K562 (cell line): ENCODE measurements at regions not wholly inside any gene's neighbourhood (a gene's known extent, or its start where the extent isn't known, plus 50 kb on each side); places are given as distances from the start of the nearest gene placed in this dataset.

Experiments used
- ATAC-seq: fragments of 200-7000 bp; cut with Tn5 transposase; 3 replicates; pipeline ENCODE4 v1.9.1; 2020; ENCODE audit warnings: moderate library complexity
- BruUV-seq: library from RNA; stranded (reverse); fragments of 400-500 nt; replicated peaks from 2 replicates; lab custom pipeline; 2021; lab: Mats Ljungman, UMichigan
- CTCF ChIA-PET: fragments of 300-600 bp; formaldehyde crosslinking; extraction: SDS; loops from one replicate; lab custom pipeline; 2021; ENCODE audit warnings: low intra/inter-chr PET ratio; lab: Yijun Ruan, JAX
- POLR2A ChIA-PET: fragments of 300-600, 350-650 bp; sonication (Branson Sonifier 250); formaldehyde crosslinking; extraction: SDS; loops from one replicate; lab custom pipeline; 2021; ENCODE audit warnings: antibody characterized with exemption, inconsistent platforms; lab: Yijun Ruan, JAX
- DNase-seq, 4 experiments: peaks; one replicate each; pipeline versions ENCODE4 v3.0.0 to v3.0.0-alpha.2; 2011 to 2018; ENCODE audit warnings: low spot score in 3 of 4, mixed read lengths in 3 of 4; ENCODE audit errors: extremely low read depth in 1 of 4
- FAIRE-seq: peaks from 2 replicates; lab custom pipeline; 2011; peaks lifted over from hg19 to GRCh38; lab: Jason Lieb, UNC
- H2AFZ ChIP-seq: 2 replicates; pipeline ENCODE4 v1.6.0; 2011; ENCODE audit warnings: low read depth, low read length, control low read depth, inconsistent platforms
- H3K27ac ChIP-seq: fragments of 200-600 bp; 3 replicates; pipeline ENCODE4 v1.8.0; 2011; ENCODE audit warnings: low read depth, mild to moderate bottlenecking, control low read depth, inconsistent platforms, low read length, moderate library complexity, mixed read lengths; ENCODE audit errors: extremely low read depth
- H3K27me3 ChIP-seq, 2 experiments: fragments of 300-600 bp in 1 of 2; 2 replicates in 1 of 2; 3 replicates in 1 of 2; pipeline versions ENCODE4 v1.6.0 to v1.8.0; 2011; ENCODE audit warnings: inconsistent platforms in 2 of 2, low read length in 2 of 2, mild to moderate bottlenecking in 1 of 2, mixed read lengths in 1 of 2, moderate library complexity in 1 of 2; ENCODE audit not compliant: control insufficient read depth in 2 of 2, insufficient read depth in 2 of 2
- H3K36me3 ChIP-seq: fragments of 300-600 bp; 3 replicates; pipeline ENCODE4 v1.8.0; 2011; ENCODE audit warnings: mild to moderate bottlenecking, low read length, inconsistent platforms; ENCODE audit not compliant: control insufficient read depth, insufficient read depth
- H3K4me1 ChIP-seq, 2 experiments: fragments of 200-600 bp in 1 of 2; replicated peaks in 1 of 2; 2 replicates in 1 of 2; 3 replicates in 1 of 2; pipeline versions ENCODE4 v1.5.1 to v1.8.0; 2011; ENCODE audit warnings: inconsistent platforms in 2 of 2, low read length in 2 of 2, mild to moderate bottlenecking in 1 of 2, mixed read lengths in 1 of 2, moderate library complexity in 1 of 2; ENCODE audit not compliant: control insufficient read depth in 2 of 2, insufficient read depth in 2 of 2
- H3K4me2 ChIP-seq: 2 replicates; pipeline ENCODE4 v1.6.1; 2011; ENCODE audit warnings: low read length, control low read depth, inconsistent platforms, mixed read lengths; ENCODE audit not compliant: insufficient read depth
- H3K4me3 ChIP-seq: fragments of 200-600 bp; sonication (generic), shearing (Covaris generic); 2 replicates; pipeline ENCODE4 v1.5.1; 2016; ENCODE audit warnings: control low read depth, inconsistent platforms
- H3K79me2 ChIP-seq: fragments of 200-600 bp; 3 replicates; pipeline ENCODE4 v1.8.0; 2011; ENCODE audit warnings: low read length, inconsistent platforms; ENCODE audit not compliant: control insufficient read depth, insufficient read depth
- H3K9ac ChIP-seq, 2 experiments: 2 replicates each; pipeline versions ENCODE4 v1.6.0 to v1.6.1; 2011; ENCODE audit warnings: low read depth in 2 of 2, low read length in 2 of 2, control low read depth in 1 of 2, inconsistent platforms in 1 of 2, mild to moderate bottlenecking in 1 of 2, mixed read lengths in 1 of 2; ENCODE audit not compliant: insufficient read depth in 1 of 2
- H3K9me1 ChIP-seq: one replicate; pipeline ENCODE4 v1.6.0; 2011; ENCODE audit warnings: inconsistent platforms, mild to moderate bottlenecking, low read length, moderate library complexity; ENCODE audit not compliant: control insufficient read depth, insufficient read depth
- H3K9me3 ChIP-seq: replicated peaks from 2 replicates; pipeline ENCODE4 v1.5.1; 2011; ENCODE audit warnings: low read depth, low read length, inconsistent platforms; ENCODE audit not compliant: control insufficient read depth, insufficient read depth
- H4K20me1 ChIP-seq: replicated peaks from 2 replicates; pipeline ENCODE4 v1.6.1; 2011; ENCODE audit warnings: low read length, inconsistent platforms, mixed read lengths; ENCODE audit not compliant: control insufficient read depth, insufficient read depth
- ARID2 ChIP-seq: fragments of 450-650 bp; IDR thresholded peaks from 2 replicates; pipeline ENCODE4 v1.6.1; 2017; ENCODE audit warnings: antibody characterized with exemption, mild to moderate bottlenecking
- ATF7 ChIP-seq: fragments of 450-650 bp; IDR thresholded peaks from 2 replicates; pipeline ENCODE4 v1.7.1; 2014; ENCODE audit warnings: mild to moderate bottlenecking, moderate library complexity
- BMI1 ChIP-seq: fragments of 150-350 bp; IDR thresholded peaks from 2 replicates; pipeline ENCODE4 v1.6.1; 2014; ENCODE audit warnings: low read length
- CHAMP1 ChIP-seq: fragments of 450-650 bp; IDR thresholded peaks from 2 replicates; pipeline ENCODE4 v1.6.1; 2016; ENCODE audit warnings: mild to moderate bottlenecking
- EP300 ChIP-seq: IDR thresholded peaks from 2 replicates; pipeline ENCODE4 v1.6.1; 2012; ENCODE audit warnings: low read length, improper control_type of control experiment
- HDAC3 ChIP-seq: fragments of 450-650 bp; IDR thresholded peaks from 2 replicates; pipeline ENCODE4 v1.6.1; 2018; ENCODE audit warnings: borderline replicate concordance, mild to moderate bottlenecking, moderate library complexity; ENCODE audit not compliant: partially characterized antibody
- KAT2B ChIP-seq: IDR thresholded peaks from one replicate; pipeline ENCODE4 v1.6.1; 2012; ENCODE audit warnings: low read depth, mild to moderate bottlenecking, control low read depth, inconsistent platforms, low read length, moderate library complexity
- KDM2B ChIP-seq: fragments of 250-450 bp; sonication (Bioruptor Pico); IDR thresholded peaks from 2 replicates; pipeline ENCODE4 v1.8.0; 2021; ENCODE audit warnings: mild to moderate bottlenecking, moderate library complexity
- MTA3 ChIP-seq: fragments of 450-650 bp; formaldehyde crosslinking; IDR thresholded peaks from 2 replicates; pipeline ENCODE4 v1.6.1; 2017; ENCODE audit warnings: mild to moderate bottlenecking, borderline replicate concordance
- NCOA4 ChIP-seq: fragments of 450-650 bp; IDR thresholded peaks from 2 replicates; pipeline ENCODE4 v1.6.1; 2018; ENCODE audit warnings: mild to moderate bottlenecking; ENCODE audit not compliant: partially characterized antibody
- NUFIP1 ChIP-seq: fragments of 450-650 bp; IDR thresholded peaks from 2 replicates; pipeline ENCODE4 v1.6.1; 2018; ENCODE audit not compliant: partially characterized antibody
- RBBP5 ChIP-seq: fragments of 200-600 bp; sonication (generic); IDR thresholded peaks from 2 replicates; pipeline ENCODE4 v1.6.1; 2012; ENCODE audit warnings: borderline replicate concordance, mild to moderate bottlenecking, low read length, control low read depth, inconsistent platforms; ENCODE audit not compliant: insufficient read depth, poor library complexity, severe bottlenecking
- RFX1 ChIP-seq: fragments of 450-650 bp; IDR thresholded peaks from 2 replicates; pipeline ENCODE4 v1.6.1; 2016; ENCODE audit warnings: mild to moderate bottlenecking, moderate library complexity
- SMARCB1 ChIP-seq: IDR thresholded peaks from 2 replicates; pipeline ENCODE4 v1.6.1; 2011; ENCODE audit warnings: improper control_type of control experiment, low read depth; ENCODE audit not compliant: insufficient read length
- TSC22D4 ChIP-seq: fragments of 450-650 bp; IDR thresholded peaks from 2 replicates; pipeline ENCODE4 v1.6.1; 2016; ENCODE audit warnings: missing genetic modification characterization, missing biosample characterization, control low read depth
- ZNF212 ChIP-seq: fragments of 450-650 bp; formaldehyde crosslinking; IDR thresholded peaks from 2 replicates; pipeline ENCODE4 v1.4.0; 2020; ENCODE audit warnings: mild to moderate bottlenecking
- ZNF561 ChIP-seq: fragments of 450-650 bp; formaldehyde crosslinking; conservative IDR thresholded peaks from 2 replicates; pipeline ENCODE4 v1.4.0; 2020; ENCODE audit warnings: mild to moderate bottlenecking, moderate library complexity
- ZNF766 ChIP-seq: fragments of 200-800 bp; sonication (Bioruptor generic); conservative IDR thresholded peaks from 2 replicates; pipeline ENCODE4 v1.6.1; 2016; ENCODE audit warnings: missing genetic modification characterization, missing compliant biosample characterization
- WGBS: fragments of 100-300 bp; shearing (Covaris generic); methylation state at CpG from one replicate; pipeline ENCODE4 v1.1.6; 2016; ENCODE audit warnings: low coverage, mixed read lengths; ENCODE audit not compliant: insufficient coverage; ENCODE audit errors: missing lambda C conversion rate; 5-methylcytosine and 5-hydroxymethylcytosine counted together
- in situ Hi-C: fragments of 300-500 bp; cut with MboI; formaldehyde crosslinking; loops from 4 replicates; pipeline ENCODE4 v1.15.0; 2018; ENCODE audit warnings: inconsistent platforms, mixed read lengths
- intact Hi-C: fragments of 100-400 bp; cut with micrococcal nuclease; formaldehyde crosslinking; loops from 2 replicates; pipeline ENCODE4 v1.14.2; 2022
- TF ChIP-seq, protein P1 (sequence below), 2 experiments: fragments of 150-350 bp in 1 of 2; IDR thresholded peaks; 2 replicates each; pipeline ENCODE4 v1.6.1; 2012 to 2016; ENCODE audit warnings: low read depth in 2 of 2, low read length in 2 of 2, mild to moderate bottlenecking in 1 of 2, moderate library complexity in 1 of 2

- no peaks in the 10 kb centered on the region for H3K27me3 ChIP-seq
- WGBS, result 0% methylated on average over 1 of the region's 2 CpGs
- no peak overlapping the region for H3K9ac ChIP-seq
- no peaks in the 10 kb centered on the region for H4K20me1 ChIP-seq
- in situ Hi-C loops (no loop called here), intact Hi-C loops (no loop called here)
- H3K36me3 ChIP-seq, result no peaks in the 10 kb centered on the region
- H3K27ac ChIP-seq, result no peak overlapping the region
- TF ChIP-seq, protein P1, sequence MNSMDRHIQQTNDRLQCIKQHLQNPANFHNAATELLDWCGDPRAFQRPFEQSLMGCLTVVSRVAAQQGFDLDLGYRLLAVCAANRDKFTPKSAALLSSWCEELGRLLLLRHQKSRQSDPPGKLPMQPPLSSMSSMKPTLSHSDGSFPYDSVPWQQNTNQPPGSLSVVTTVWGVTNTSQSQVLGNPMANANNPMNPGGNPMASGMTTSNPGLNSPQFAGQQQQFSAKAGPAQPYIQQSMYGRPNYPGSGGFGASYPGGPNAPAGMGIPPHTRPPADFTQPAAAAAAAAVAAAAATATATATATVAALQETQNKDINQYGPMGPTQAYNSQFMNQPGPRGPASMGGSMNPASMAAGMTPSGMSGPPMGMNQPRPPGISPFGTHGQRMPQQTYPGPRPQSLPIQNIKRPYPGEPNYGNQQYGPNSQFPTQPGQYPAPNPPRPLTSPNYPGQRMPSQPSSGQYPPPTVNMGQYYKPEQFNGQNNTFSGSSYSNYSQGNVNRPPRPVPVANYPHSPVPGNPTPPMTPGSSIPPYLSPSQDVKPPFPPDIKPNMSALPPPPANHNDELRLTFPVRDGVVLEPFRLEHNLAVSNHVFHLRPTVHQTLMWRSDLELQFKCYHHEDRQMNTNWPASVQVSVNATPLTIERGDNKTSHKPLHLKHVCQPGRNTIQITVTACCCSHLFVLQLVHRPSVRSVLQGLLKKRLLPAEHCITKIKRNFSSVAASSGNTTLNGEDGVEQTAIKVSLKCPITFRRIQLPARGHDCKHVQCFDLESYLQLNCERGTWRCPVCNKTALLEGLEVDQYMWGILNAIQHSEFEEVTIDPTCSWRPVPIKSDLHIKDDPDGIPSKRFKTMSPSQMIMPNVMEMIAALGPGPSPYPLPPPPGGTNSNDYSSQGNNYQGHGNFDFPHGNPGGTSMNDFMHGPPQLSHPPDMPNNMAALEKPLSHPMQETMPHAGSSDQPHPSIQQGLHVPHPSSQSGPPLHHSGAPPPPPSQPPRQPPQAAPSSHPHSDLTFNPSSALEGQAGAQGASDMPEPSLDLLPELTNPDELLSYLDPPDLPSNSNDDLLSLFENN (IDR thresholded peaks at IDR 0.05; ENCODE audit: low read depth in 2 of 2, low read length in 2 of 2), result no peak
- TF ChIP-seq BMI1, result no peak
- no peak for TF ChIP-seq ZNF766 (CRISPR knock-in tag)
- TF ChIP-seq KAT2B, result no peak
- TF ChIP-seq MTA3, result no peak
- no peak for TF ChIP-seq RFX1
- TF ChIP-seq ARID2, result no peak
- TF ChIP-seq CHAMP1, result no peak
- no peak for TF ChIP-seq ATF7
- TF ChIP-seq KDM2B, result no peak
- TF ChIP-seq ZNF212 (CRISPR knock-in tag), result no peak
- TF ChIP-seq HDAC3, result no peak
- no peak for TF ChIP-seq NUFIP1
- TF ChIP-seq RBBP5, result no peak
- no peak for TF ChIP-seq NCOA4
- no peak for TF ChIP-seq EP300
- no peak for TF ChIP-seq SMARCB1
- no peak for TF ChIP-seq TSC22D4
- TF ChIP-seq ZNF561 (CRISPR knock-in tag), result no peak
- no peak overlapping the region for H3K4me2 ChIP-seq
- no peaks in the 10 kb centered on the region for H3K4me1 ChIP-seq
- no peaks in the 10 kb centered on the region for H3K79me2 ChIP-seq
- no peak overlapping the region for H2AFZ ChIP-seq
- no peak for FAIRE-seq
- no TSS peak for BruUV-seq
- POLR2A ChIA-PET, result no interaction called here
- CTCF ChIA-PET, result no interaction called here
- ATAC-seq, result no peak
- H3K4me3 ChIP-seq, result no peak overlapping the region
- H3K9me1 ChIP-seq, result no peaks in the 10 kb centered on the region
- no peak for DNase-seq
- no peaks in the 10 kb centered on the region for H3K9me3 ChIP-seq
Measured at GRCh38 chr13:54928071-54928470, 1899.5 kb downstream of the OLFM4 start.
